PC-3 (cell line): ENCODE measurements at regions not wholly inside any gene's neighbourhood (a gene's known extent, or its start where the extent isn't known, plus 50 kb on each side); places are given as distances from the start of the nearest gene placed in this dataset.

ENCODE experiments used
- EZH2 ChIP-seq: fragments of 300-600 bp; sonication (generic); IDR thresholded peaks from one replicate; pipeline ENCODE4 v1.6.1; 2017; ENCODE audit warnings: antibody characterized with exemption, mild to moderate bottlenecking, low read length; ENCODE audit not compliant: unreplicated experiment
- EZH2phosphoT487 ChIP-seq: fragments of 300-600 bp; sonication (generic); IDR thresholded peaks from 2 replicates; pipeline ENCODE4 v1.6.1; 2018; ENCODE audit warnings: mild to moderate bottlenecking, antibody characterized with exemption, low read length, borderline replicate concordance
- TF ChIP-seq, protein P1 (sequence below): fragments of 300-600 bp; sonication (generic); conservative IDR thresholded peaks from 2 replicates; pipeline ENCODE4 v1.5.1; 2017; ENCODE audit warnings: antibody characterized with exemption, low read depth, mild to moderate bottlenecking, low read length

DNA sequence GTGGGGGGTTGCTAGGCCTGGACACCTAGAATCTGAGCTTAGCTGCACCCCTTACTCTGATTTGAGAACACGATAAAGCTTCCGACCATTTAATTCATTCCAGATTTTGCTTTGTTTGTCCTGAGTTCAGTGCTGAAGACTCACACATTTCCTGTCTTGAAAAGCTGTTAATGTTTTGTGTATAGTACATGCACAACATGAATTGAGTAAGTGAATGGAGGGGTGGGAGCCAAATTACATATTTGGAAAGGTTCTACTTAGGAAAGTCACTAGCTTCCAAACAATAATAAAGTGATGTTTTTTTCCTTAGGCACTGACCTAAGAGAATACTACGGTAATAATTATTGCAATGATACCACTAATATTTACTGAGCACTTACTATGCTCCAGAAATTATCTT is 955.2 kb upstream of the NR2F2 start:
- TF ChIP-seq, protein P1, sequence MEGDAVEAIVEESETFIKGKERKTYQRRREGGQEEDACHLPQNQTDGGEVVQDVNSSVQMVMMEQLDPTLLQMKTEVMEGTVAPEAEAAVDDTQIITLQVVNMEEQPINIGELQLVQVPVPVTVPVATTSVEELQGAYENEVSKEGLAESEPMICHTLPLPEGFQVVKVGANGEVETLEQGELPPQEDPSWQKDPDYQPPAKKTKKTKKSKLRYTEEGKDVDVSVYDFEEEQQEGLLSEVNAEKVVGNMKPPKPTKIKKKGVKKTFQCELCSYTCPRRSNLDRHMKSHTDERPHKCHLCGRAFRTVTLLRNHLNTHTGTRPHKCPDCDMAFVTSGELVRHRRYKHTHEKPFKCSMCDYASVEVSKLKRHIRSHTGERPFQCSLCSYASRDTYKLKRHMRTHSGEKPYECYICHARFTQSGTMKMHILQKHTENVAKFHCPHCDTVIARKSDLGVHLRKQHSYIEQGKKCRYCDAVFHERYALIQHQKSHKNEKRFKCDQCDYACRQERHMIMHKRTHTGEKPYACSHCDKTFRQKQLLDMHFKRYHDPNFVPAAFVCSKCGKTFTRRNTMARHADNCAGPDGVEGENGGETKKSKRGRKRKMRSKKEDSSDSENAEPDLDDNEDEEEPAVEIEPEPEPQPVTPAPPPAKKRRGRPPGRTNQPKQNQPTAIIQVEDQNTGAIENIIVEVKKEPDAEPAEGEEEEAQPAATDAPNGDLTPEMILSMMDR = no peak
- TF ChIP-seq EZH2 (no peak), EZH2phosphoT487 (no peak)
